ENCODE measurements at regions not wholly inside any gene's neighbourhood (a gene's known extent, or its start where the extent isn't known, plus 50 kb on each side); places are given as distances from the start of the nearest gene placed in this dataset.

DNA sequence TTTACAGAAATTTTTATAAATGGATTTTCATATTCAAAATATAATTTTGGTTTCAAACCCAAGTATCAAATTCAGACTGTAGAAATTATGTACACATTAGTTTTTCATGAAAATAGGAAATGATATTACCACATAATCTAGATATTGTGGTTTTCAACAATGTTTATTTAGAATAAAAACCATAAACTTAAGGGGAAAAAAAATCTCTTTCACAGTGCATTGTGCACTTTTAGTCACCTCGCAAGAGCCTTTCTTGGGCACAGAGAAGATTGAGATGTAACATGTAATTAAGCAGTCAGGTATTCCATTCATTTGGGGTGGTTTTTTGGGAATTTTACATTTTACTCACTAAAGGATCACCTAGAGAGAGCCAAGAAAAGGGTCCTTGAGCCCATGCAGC is 104.0 kb downstream of the TANC2 start:
- H3K27me3 ChIP-seq (ENCODE audit: insufficient read depth, low read depth, low read length) = no peaks in the 10 kb centered on the region
- peaks cover 25% of the 10 kb centered on the region for H3K79me2 ChIP-seq (replicated peaks; ENCODE audit: insufficient read depth, low read length)
- no peaks in the 10 kb centered on the region for H3K36me3 ChIP-seq (ENCODE audit: insufficient read depth, low read length)
- H2AFZ ChIP-seq (ENCODE audit: low read depth, low read length) = no peak overlapping the region
- H3F3A ChIP-seq (ENCODE audit: insufficient read depth, low read length, poor library complexity, severe bottlenecking) = no peaks in the 10 kb centered on the region
- no peak overlapping the region for H3K9ac ChIP-seq (ENCODE audit: low read length)
- no peaks in the 10 kb centered on the region for H4K20me1 ChIP-seq (ENCODE audit: insufficient read depth)
- no peak overlapping the region for H3K27ac ChIP-seq (ENCODE audit: low read length)
- H3K4me3 ChIP-seq (ENCODE audit: low read length) = no peak overlapping the region
- TF ChIP-seq EP300 (conservative IDR thresholded peaks at IDR 0.05; ENCODE audit: poor library complexity, severe bottlenecking) = no peak
- TF ChIP-seq, protein P1, sequence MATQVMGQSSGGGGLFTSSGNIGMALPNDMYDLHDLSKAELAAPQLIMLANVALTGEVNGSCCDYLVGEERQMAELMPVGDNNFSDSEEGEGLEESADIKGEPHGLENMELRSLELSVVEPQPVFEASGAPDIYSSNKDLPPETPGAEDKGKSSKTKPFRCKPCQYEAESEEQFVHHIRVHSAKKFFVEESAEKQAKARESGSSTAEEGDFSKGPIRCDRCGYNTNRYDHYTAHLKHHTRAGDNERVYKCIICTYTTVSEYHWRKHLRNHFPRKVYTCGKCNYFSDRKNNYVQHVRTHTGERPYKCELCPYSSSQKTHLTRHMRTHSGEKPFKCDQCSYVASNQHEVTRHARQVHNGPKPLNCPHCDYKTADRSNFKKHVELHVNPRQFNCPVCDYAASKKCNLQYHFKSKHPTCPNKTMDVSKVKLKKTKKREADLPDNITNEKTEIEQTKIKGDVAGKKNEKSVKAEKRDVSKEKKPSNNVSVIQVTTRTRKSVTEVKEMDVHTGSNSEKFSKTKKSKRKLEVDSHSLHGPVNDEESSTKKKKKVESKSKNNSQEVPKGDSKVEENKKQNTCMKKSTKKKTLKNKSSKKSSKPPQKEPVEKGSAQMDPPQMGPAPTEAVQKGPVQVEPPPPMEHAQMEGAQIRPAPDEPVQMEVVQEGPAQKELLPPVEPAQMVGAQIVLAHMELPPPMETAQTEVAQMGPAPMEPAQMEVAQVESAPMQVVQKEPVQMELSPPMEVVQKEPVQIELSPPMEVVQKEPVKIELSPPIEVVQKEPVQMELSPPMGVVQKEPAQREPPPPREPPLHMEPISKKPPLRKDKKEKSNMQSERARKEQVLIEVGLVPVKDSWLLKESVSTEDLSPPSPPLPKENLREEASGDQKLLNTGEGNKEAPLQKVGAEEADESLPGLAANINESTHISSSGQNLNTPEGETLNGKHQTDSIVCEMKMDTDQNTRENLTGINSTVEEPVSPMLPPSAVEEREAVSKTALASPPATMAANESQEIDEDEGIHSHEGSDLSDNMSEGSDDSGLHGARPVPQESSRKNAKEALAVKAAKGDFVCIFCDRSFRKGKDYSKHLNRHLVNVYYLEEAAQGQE (IDR thresholded peaks at IDR 0.05; ENCODE audit: borderline replicate concordance) = no peak
- TF ChIP-seq EZH2 (IDR thresholded peaks at IDR 0.05; ENCODE audit: borderline replicate concordance, insufficient read depth, low read length, poor library complexity, severe bottlenecking) = no peak
- TF ChIP-seq CTCF (IDR thresholded peaks at IDR 0.05; ENCODE audit: poor library complexity, severe bottlenecking) = no peak
- no peak for TF ChIP-seq RAD21 (conservative IDR thresholded peaks at IDR 0.05)
- TF ChIP-seq MXI1 (conservative IDR thresholded peaks at IDR 0.05; ENCODE audit: poor library complexity, severe bottlenecking) = no peak
- no peak for TF ChIP-seq POLR2AphosphoS5 (IDR thresholded peaks at IDR 0.05)
- no peak for TF ChIP-seq TAF1 (IDR thresholded peaks at IDR 0.05; ENCODE audit: low read depth)
- TF ChIP-seq SMC3 (conservative IDR thresholded peaks at IDR 0.05; ENCODE audit: poor library complexity) = no peak
- no peaks in the 10 kb centered on the region for H3K9me2 ChIP-seq (ENCODE audit: insufficient read depth, low read length)
- H3K9me3 ChIP-seq (ENCODE audit: low read length) = no peaks in the 10 kb centered on the region
- no peak overlapping the region for H3K4me2 ChIP-seq (ENCODE audit: low read length)

GRCh38 chr17:63071797-63072196 is 105.8 kb downstream of the TANC2 start:
- no peak overlapping the region for H3K4me3 ChIP-seq (ENCODE audit: low read length)
- H3K9me2 ChIP-seq (ENCODE audit: insufficient read depth, low read length) = no peaks in the 10 kb centered on the region
- H3K79me2 ChIP-seq (replicated peaks; ENCODE audit: insufficient read depth, low read length) = peaks cover 16% of the 10 kb centered on the region
- H3K4me2 ChIP-seq (ENCODE audit: low read length) = no peak overlapping the region
- no peak overlapping the region for H3K27ac ChIP-seq (ENCODE audit: low read length)
- TF ChIP-seq SMC3 (conservative IDR thresholded peaks at IDR 0.05; ENCODE audit: poor library complexity) (no peak), POLR2AphosphoS5 (IDR thresholded peaks at IDR 0.05) (no peak), RAD21 (conservative IDR thresholded peaks at IDR 0.05) (no peak), EP300 (conservative IDR thresholded peaks at IDR 0.05; ENCODE audit: poor library complexity, severe bottlenecking) (no peak), TAF1 (IDR thresholded peaks at IDR 0.05; ENCODE audit: low read depth) (no peak), CTCF (IDR thresholded peaks at IDR 0.05; ENCODE audit: poor library complexity, severe bottlenecking) (no peak), EZH2 (IDR thresholded peaks at IDR 0.05; ENCODE audit: borderline replicate concordance, insufficient read depth, low read length, poor library complexity, severe bottlenecking) (no peak), MXI1 (conservative IDR thresholded peaks at IDR 0.05; ENCODE audit: poor library complexity, severe bottlenecking) (no peak)
- TF ChIP-seq, protein P1 (IDR thresholded peaks at IDR 0.05; ENCODE audit: borderline replicate concordance) = no peak
- no peak overlapping the region for H2AFZ ChIP-seq (ENCODE audit: low read depth, low read length)
- H4K20me1 ChIP-seq (ENCODE audit: insufficient read depth) = no peaks in the 10 kb centered on the region
- no peaks in the 10 kb centered on the region for H3K36me3 ChIP-seq (ENCODE audit: insufficient read depth, low read length)
- H3F3A ChIP-seq (ENCODE audit: insufficient read depth, low read length, poor library complexity, severe bottlenecking) = no peaks in the 10 kb centered on the region
- H3K27me3 ChIP-seq (ENCODE audit: insufficient read depth, low read depth, low read length) = no peaks in the 10 kb centered on the region
- no peaks in the 10 kb centered on the region for H3K9me3 ChIP-seq (ENCODE audit: low read length)
- H3K9ac ChIP-seq (ENCODE audit: low read length) = no peak overlapping the region
